ENCODE measurements at regions not wholly inside any gene's neighbourhood (a gene's known extent, or its start where the extent isn't known, plus 50 kb on each side); places are given as distances from the start of the nearest gene placed in this dataset.

DNA sequence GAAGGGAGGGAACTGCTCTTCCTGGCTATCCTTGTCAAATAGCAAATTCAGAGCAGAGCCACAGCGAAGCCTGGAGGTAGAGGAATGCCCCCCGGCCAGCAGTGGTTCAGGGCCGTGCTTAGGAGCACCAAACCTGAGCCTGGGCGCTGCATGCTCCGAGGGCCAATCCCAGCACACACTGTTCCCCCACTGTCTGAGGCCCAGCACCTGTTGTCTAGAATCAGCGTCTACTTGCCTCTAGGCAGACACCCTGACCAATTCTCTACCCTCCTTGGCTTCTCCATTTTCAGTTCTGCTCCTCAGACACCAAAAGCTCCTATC, 177.6 kb upstream of the PKDCC start:
- Histone ChIP-seq H3K36me3 (ENCODE audit: insufficient read depth, low read length) (no peaks in the 10 kb centered on the region), H3K27ac (ENCODE audit: low read depth, low read length) (no peak overlapping the region), H3K9me3 (ENCODE audit: insufficient read depth, low read depth, low read length) (no peaks in the 10 kb centered on the region), H3K4me1 (ENCODE audit: insufficient read depth, low read length) (peaks cover 15% of the 10 kb centered on the region), H3K27me3 (ENCODE audit: insufficient read depth, low read length) (no peaks in the 10 kb centered on the region), H3K9ac (ENCODE audit: low read depth, low read length) (no peak overlapping the region), H3K4me3 (ENCODE audit: low read length) (no peak overlapping the region)
- WGBS = 93% methylated on average over 6 of the region's 6 CpGs

DNA sequence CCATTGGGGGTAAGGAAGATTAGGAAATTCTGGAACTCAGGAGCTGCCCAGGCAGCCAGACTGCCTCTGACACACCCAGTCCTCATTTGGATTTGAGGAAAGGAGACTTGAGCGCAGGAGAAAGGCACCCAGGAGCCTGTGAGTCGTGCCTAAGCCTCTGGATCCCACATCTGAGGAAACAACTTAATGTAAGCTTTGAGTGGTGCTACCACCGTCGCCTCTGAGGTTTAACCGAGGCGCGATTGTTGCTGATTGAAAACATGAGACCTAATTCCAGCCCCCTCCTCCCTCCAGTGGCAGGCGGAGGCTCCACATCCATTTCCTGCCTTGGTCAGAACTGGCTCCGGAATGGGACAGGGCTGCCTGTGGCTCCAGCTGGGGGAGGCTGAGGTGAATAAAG, 176.7 kb upstream of the PKDCC start:
- H3K4me3 ChIP-seq (ENCODE audit: low read length) = no peak overlapping the region
- 41% methylated on average over 9 of the region's 9 CpGs for WGBS
- no peaks in the 10 kb centered on the region for H3K9me3 ChIP-seq (ENCODE audit: insufficient read depth, low read depth, low read length)
- H3K9ac ChIP-seq (ENCODE audit: low read depth, low read length) = no peak overlapping the region
- no peaks in the 10 kb centered on the region for H3K27me3 ChIP-seq (ENCODE audit: insufficient read depth, low read length)
- H3K36me3 ChIP-seq (ENCODE audit: insufficient read depth, low read length) = no peaks in the 10 kb centered on the region
- H3K27ac ChIP-seq (ENCODE audit: low read depth, low read length) = no peak overlapping the region
- H3K4me1 ChIP-seq (ENCODE audit: insufficient read depth, low read length) = peaks cover 8% of the 10 kb centered on the region

DNA sequence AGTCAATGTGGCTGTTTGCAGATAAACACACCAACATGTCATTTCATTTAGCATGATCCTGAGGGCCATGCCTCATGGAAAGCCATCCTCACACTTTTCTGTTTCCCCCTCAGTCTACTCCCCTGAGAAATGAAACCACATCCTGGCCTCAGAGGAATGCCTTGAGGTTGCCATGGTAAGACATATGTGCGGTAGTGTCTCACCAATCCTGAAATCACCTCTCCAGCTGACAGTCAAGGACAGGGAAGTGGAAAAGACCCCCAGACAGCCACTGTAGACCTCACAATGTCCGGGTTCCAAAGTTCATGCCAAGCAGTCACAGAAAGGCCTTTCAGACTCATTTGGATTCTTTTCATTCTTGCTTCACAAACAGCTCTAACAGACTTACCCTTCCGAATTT, 175.2 kb upstream of the PKDCC start:
- 88% methylated on average over 3 of the region's 3 CpGs for WGBS
- H3K36me3 ChIP-seq (ENCODE audit: insufficient read depth, low read length) = no peaks in the 10 kb centered on the region
- no peak overlapping the region for H3K9ac ChIP-seq (ENCODE audit: low read depth, low read length)
- H3K9me3 ChIP-seq (ENCODE audit: insufficient read depth, low read depth, low read length) = no peaks in the 10 kb centered on the region
- H3K27ac ChIP-seq (ENCODE audit: low read depth, low read length) = no peak overlapping the region
- no peaks in the 10 kb centered on the region for H3K27me3 ChIP-seq (ENCODE audit: insufficient read depth, low read length)
- H3K4me3 ChIP-seq (ENCODE audit: low read length) = no peak overlapping the region
- H3K4me1 ChIP-seq (ENCODE audit: insufficient read depth, low read length) = peaks cover 12% of the 10 kb centered on the region

DNA sequence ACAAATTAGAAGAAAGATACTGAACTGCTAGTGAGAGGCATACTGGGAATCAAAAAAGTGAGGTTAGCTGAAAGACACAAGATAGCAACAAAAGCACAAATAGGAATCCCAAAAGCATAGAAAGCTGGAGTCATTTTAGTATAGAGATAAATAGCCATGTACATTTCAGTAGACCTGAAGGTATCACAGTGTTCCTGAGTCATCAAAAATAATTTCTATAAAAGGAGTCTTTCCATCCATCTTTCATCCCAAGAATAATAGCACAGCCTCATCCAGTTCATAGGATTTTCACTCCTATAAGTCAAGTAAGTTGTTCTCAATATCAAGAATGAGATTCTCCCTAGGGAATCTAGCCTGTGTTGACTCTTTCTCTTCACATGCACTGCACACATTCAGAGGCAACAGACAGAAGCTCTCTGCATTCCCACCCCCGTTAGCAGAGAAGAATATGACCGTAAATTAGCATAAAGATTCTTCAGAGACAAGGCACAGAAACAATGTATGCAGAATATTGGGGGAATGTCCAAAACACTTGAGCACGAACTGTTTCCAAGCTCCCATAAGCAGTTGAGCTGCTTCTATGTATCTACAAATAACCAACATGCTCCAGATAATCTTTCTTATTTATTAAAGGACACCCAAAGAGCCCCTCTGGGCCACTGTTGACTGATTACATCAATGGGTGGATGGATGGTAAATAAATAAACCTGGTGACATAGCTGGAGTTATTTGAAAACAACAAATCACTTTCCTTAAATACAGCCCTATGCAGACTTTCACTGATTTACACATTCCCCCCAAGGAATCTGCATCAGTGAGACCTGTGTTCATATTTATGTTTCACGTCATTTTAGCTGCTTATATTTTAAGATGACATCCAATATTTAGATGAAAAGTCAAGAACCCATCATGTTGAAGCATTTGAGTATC, 174.5 kb upstream of the PKDCC start:
- Histone ChIP-seq H3K9me3 (ENCODE audit: insufficient read depth, low read depth, low read length) (no peaks in the 10 kb centered on the region), H3K4me1 (ENCODE audit: insufficient read depth, low read length) (peaks cover 14% of the 10 kb centered on the region), H3K36me3 (ENCODE audit: insufficient read depth, low read length) (no peaks in the 10 kb centered on the region), H3K4me3 (ENCODE audit: low read length) (no peak overlapping the region), H3K27me3 (ENCODE audit: insufficient read depth, low read length) (no peaks in the 10 kb centered on the region), H3K9ac (ENCODE audit: low read depth, low read length) (no peak overlapping the region), H3K27ac (ENCODE audit: low read depth, low read length) (no peak overlapping the region)
- WGBS = 73% methylated on average over 3 of the region's 4 CpGs

DNA sequence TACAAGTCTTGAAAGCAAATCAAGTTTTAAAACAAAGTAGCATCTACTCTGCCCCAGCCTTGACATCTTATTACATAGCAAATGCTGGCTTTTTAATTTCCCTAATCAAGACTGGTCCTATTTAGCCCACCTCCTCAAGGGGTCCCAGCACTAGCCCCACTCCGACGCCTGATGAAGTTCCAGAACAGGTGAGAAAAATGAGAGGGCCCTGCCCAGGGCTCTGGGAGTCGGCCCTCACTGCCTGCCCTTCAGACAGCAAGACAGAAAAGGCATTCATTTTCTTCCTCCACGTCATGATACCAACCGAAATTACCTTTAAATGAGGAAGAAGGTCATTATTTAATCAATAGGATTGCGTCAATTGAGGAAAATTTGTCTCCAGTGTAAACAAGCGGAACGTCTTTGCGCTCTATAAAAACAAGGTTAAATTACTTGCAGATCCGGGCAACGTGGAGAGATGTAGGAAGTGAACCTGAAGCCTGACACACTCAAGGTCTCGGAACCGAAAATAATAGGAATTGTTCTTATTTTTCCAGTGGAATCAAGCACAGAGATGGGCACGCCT, 170.6 kb upstream of the PKDCC start:
- Histone ChIP-seq H3K4me3 (ENCODE audit: low read length) (no peak overlapping the region), H3K27ac (ENCODE audit: low read depth, low read length) (no peak overlapping the region), H3K9me3 (ENCODE audit: insufficient read depth, low read depth, low read length) (no peaks in the 10 kb centered on the region), H3K27me3 (ENCODE audit: insufficient read depth, low read length) (no peaks in the 10 kb centered on the region), H3K36me3 (ENCODE audit: insufficient read depth, low read length) (no peaks in the 10 kb centered on the region), H3K9ac (ENCODE audit: low read depth, low read length) (no peak overlapping the region), H3K4me1 (ENCODE audit: insufficient read depth, low read length) (peaks cover 22% of the 10 kb centered on the region)
- 92% methylated on average over 14 of the region's 14 CpGs for WGBS

DNA sequence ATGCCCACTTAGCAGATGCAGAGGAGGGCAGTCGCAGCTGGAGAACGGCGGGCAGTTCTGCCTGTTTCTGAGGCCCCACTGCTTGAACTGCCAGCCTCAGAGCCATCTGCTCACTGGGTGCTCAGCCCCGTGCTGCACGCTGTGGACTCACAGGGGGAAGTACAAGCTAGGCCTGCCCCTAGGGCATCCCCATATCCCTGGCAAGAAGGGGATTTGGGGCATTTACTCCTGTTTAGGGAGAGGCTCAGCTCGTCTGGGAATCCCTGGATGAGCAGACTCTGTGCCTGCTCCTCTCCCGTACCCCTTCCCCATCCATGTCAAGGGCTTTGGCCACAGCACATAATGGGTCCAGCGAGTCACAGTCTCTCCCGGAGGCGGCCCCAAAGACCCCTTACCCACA, 169.8 kb upstream of the PKDCC start:
- Histone ChIP-seq H3K4me1 (ENCODE audit: insufficient read depth, low read length) (peaks cover 20% of the 10 kb centered on the region), H3K27me3 (ENCODE audit: insufficient read depth, low read length) (no peaks in the 10 kb centered on the region), H3K4me3 (ENCODE audit: low read length) (no peak overlapping the region), H3K9me3 (ENCODE audit: insufficient read depth, low read depth, low read length) (no peaks in the 10 kb centered on the region), H3K27ac (ENCODE audit: low read depth, low read length) (no peak overlapping the region), H3K36me3 (ENCODE audit: insufficient read depth, low read length) (no peaks in the 10 kb centered on the region), H3K9ac (ENCODE audit: low read depth, low read length) (no peak overlapping the region)
- 93% methylated on average over 10 of the region's 10 CpGs for WGBS

DNA sequence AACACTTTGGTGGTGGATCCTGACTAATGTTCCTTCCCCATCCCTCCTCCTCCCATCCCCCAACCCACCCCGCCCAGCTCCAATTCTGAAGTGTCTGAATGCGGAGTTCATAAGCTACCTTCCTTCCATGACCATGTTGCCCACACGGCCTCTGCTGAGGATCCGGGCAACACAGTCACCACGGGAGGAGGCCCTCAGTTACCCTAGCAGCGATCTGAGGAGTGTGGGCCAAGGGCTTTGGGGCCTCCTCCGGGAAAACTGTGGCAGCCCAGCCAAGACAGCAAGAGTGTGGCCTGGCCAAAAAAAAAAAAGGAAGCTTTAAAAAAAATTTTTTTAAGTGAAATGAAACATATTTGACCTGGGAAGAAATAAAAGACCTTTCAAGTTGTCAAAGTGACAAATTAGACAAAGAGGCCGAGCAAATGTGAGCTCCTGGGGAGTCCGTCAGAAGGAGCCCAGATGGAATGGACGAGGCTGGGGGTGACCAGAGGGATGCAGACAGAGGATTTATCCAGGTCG, 169.0 kb upstream of the PKDCC start:
- peaks cover 16% of the 10 kb centered on the region for H3K4me1 ChIP-seq (ENCODE audit: insufficient read depth, low read length)
- no peak overlapping the region for H3K4me3 ChIP-seq (ENCODE audit: low read length)
- H3K27ac ChIP-seq (ENCODE audit: low read depth, low read length) = no peak overlapping the region
- 88% methylated on average over 11 of the region's 11 CpGs for WGBS
- H3K9me3 ChIP-seq (ENCODE audit: insufficient read depth, low read depth, low read length) = no peaks in the 10 kb centered on the region
- no peaks in the 10 kb centered on the region for H3K36me3 ChIP-seq (ENCODE audit: insufficient read depth, low read length)
- no peaks in the 10 kb centered on the region for H3K27me3 ChIP-seq (ENCODE audit: insufficient read depth, low read length)
- H3K9ac ChIP-seq (ENCODE audit: low read depth, low read length) = no peak overlapping the region

DNA sequence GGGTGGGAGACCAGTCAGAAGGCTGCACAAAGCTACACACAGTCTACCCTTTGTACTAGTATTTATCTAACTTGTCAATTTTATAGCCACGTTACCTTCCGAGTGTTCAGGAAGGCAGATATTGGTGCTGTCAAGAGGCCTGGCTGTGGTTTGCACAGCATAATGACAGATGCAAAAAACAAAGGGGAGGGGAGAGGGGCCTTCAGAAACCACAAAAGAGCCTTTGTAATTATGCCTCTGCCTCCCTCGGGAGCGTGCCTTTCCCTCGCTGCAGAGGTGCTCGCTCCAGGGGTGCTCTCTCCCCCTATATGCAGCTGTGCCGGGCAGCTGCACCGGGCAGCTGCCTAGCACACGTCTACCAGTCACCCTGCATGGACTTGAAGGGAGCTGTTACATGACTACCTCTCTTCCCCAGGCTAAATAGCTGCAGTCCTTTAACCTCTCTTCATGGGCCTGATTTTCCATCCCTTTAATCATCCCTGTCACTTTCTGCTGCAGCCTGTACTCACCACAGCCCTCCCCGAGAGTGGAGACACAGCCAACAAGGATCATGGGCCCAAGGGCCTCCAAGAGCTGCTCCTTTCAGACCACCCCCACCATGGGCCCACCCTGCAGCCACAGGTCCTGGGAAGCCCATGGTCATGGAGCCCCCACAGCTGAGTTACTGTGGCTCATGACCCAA, 168.4 kb upstream of the PKDCC start:
- no peak overlapping the region for H3K27ac ChIP-seq (ENCODE audit: low read depth, low read length)
- no peaks in the 10 kb centered on the region for H3K36me3 ChIP-seq (ENCODE audit: insufficient read depth, low read length)
- H3K4me1 ChIP-seq (ENCODE audit: insufficient read depth, low read length) = peaks cover 16% of the 10 kb centered on the region
- H3K9me3 ChIP-seq (ENCODE audit: insufficient read depth, low read depth, low read length) = no peaks in the 10 kb centered on the region
- H3K4me3 ChIP-seq (ENCODE audit: low read length) = no peak overlapping the region
- 60% methylated on average over 9 of the region's 10 CpGs for WGBS
- H3K9ac ChIP-seq (ENCODE audit: low read depth, low read length) = no peak overlapping the region
- no peaks in the 10 kb centered on the region for H3K27me3 ChIP-seq (ENCODE audit: insufficient read depth, low read length)

DNA sequence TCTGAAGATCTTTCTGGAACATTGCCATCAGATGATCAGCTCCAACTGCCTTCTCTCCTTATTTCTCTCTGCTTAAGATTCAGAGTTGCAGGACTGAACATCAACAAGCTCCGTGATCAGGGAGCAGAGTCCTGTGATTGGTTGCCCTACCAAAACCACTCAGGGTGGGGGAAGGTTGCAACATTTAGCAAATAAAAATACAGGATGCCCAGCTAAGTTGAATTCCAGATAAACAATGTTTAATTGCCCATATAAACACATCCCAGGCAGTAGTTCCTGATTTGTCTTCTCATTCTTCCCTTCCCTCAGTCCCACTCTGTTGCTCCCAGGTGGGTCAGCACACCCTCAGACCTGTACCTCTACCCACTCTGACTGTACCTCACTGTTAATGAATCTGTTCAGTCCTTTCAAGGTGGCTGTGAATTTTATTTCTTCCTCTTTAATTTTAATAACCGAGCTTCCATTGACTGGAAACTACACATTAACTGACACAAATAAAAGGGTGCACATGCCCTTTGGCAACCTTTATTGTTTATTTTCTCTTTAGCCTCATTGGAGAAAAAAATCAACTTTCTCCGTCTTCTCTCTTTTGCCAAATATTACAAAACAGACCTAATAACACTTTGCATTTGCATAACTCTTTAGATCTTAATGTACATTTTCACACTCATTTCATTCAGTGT, 167.1 kb upstream of the PKDCC start:
- Histone ChIP-seq H3K9ac (ENCODE audit: low read depth, low read length) (no peak overlapping the region), H3K9me3 (ENCODE audit: insufficient read depth, low read depth, low read length) (no peaks in the 10 kb centered on the region), H3K4me3 (ENCODE audit: low read length) (no peak overlapping the region), H3K4me1 (ENCODE audit: insufficient read depth, low read length) (peaks cover 16% of the 10 kb centered on the region), H3K27ac (ENCODE audit: low read depth, low read length) (no peak overlapping the region), H3K27me3 (ENCODE audit: insufficient read depth, low read length) (no peaks in the 10 kb centered on the region), H3K36me3 (ENCODE audit: insufficient read depth, low read length) (no peaks in the 10 kb centered on the region)
- WGBS = 95% methylated on average over 3 of the region's 3 CpGs

DNA sequence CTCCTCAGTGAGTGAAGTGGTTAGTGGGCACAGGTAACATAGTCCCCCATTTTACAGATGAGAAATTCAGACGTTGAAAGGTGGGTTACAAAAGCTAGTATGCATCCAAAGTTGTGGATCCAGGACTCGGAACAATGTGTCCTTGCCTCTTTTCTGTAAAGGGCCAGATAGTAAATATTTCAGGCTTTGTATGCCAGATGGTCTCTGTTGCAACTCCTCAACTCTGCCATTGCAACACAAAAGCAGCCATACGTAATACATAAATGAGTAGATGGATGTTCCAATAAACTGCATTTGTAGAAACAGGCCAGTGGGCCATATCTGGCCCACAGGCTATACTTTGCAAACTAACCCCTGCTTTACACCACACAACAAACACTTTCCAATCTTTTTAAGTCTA, 166.6 kb upstream of the PKDCC start:
- 96% methylated on average over 3 of the region's 3 CpGs for WGBS
- H3K9ac ChIP-seq (ENCODE audit: low read depth, low read length) = no peak overlapping the region
- H3K27ac ChIP-seq (ENCODE audit: low read depth, low read length) = no peak overlapping the region
- no peaks in the 10 kb centered on the region for H3K36me3 ChIP-seq (ENCODE audit: insufficient read depth, low read length)
- no peaks in the 10 kb centered on the region for H3K9me3 ChIP-seq (ENCODE audit: insufficient read depth, low read depth, low read length)
- peaks cover 16% of the 10 kb centered on the region for H3K4me1 ChIP-seq (ENCODE audit: insufficient read depth, low read length)
- H3K4me3 ChIP-seq (ENCODE audit: low read length) = no peak overlapping the region
- no peaks in the 10 kb centered on the region for H3K27me3 ChIP-seq (ENCODE audit: insufficient read depth, low read length)

DNA sequence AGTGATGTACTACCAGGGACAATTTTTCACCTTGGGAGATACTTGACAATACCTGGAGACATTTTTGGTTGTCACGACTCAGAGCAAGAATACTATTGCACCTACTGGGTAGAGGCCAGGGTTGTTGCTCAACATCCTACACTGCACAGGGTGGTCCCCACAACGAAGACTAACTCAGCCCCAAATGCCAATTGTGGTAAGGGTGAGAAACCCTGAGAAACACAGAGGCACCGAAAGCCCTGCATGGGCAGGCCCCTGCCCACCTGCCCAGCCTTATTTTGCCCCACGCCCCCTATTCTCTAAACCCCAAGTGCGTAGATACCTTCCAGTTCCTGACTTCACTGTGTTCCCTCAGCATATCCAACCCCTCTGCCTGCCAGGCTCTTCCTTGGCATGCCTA, 163.1 kb upstream of the PKDCC start:
- WGBS = 90% methylated on average over 5 of the region's 5 CpGs
- no peaks in the 10 kb centered on the region for H3K9me3 ChIP-seq (ENCODE audit: insufficient read depth, low read depth, low read length)

More for the DNA sequence above, 163.1 kb upstream of the PKDCC start:
- H3K36me3 ChIP-seq (ENCODE audit: insufficient read depth, low read length) = no peaks in the 10 kb centered on the region
- no peak overlapping the region for H3K4me3 ChIP-seq (ENCODE audit: low read length)
- no peak overlapping the region for H3K27ac ChIP-seq (ENCODE audit: low read depth, low read length)
- H3K27me3 ChIP-seq (ENCODE audit: insufficient read depth, low read length) = no peaks in the 10 kb centered on the region
- peaks cover 2% of the 10 kb centered on the region for H3K4me1 ChIP-seq (ENCODE audit: insufficient read depth, low read length)
- H3K9ac ChIP-seq (ENCODE audit: low read depth, low read length) = no peak overlapping the region

All from HUES64 (cell line).